Erythroblast (primary cell): ENCODE measurements at regions not wholly inside any gene's neighbourhood (a gene's known extent, or its start where the extent isn't known, plus 50 kb on each side); places are given as distances from the start of the nearest gene placed in this dataset.

Experiments
- DNase-seq, 2 experiments: peaks; one replicate each; lab custom pipeline; 2025; lab: John Stamatoyannopoulos, UW
- GATA1 ChIP-seq: IDR thresholded peaks from 2 replicates; pipeline ENCODE4 v1.6.1; 2011; ENCODE audit warnings: low read depth, mild to moderate bottlenecking, control low read depth, low read length, moderate library complexity
- POLR2A ChIP-seq: IDR thresholded peaks from 2 replicates; pipeline ENCODE4 v1.6.1; 2011; ENCODE audit warnings: mild to moderate bottlenecking, low read length

DNA sequence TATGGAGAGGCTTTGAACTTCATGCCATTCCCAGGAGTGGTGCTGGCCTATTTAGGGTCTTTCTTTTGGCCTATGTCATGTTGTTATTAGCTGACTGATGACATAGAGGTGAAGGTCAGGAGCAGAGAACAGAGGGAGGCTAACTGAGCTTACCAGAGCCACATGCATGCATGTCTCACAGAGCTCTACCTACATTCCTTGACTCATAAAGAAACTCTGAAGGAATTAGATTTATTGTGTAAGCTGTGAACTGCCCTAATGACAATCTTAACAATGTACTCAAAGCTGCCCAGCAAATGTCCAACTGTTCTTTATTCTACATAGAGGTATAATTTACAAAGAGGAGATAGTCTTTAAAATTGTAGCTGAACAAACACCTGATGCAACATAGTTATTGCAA, 192.7 kb upstream of the CNR1 start:
- TF ChIP-seq POLR2A (no peak), GATA1 (no peak)
- no peak for DNase-seq

DNA sequence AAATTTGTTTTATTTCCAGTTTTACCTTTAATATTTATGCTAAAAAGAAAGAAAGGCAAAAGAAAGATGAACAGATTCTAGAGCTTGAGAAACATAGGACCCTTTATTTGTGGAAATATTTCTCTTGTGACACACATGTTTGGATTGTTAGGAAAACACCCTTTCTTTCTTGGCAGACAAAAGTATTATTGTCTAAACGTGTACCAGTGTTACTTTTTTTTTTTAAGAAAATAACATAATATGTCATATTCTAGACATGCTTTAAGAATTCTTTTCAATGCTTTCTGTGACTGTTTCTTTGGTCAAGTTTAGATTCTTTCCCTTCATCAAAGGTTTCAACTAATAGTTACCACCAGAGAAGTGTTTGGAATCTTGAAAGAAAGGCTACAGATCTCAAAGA, 183.4 kb upstream of the CNR1 start:
- TF ChIP-seq GATA1 (no peak), POLR2A (no peak)

DNA sequence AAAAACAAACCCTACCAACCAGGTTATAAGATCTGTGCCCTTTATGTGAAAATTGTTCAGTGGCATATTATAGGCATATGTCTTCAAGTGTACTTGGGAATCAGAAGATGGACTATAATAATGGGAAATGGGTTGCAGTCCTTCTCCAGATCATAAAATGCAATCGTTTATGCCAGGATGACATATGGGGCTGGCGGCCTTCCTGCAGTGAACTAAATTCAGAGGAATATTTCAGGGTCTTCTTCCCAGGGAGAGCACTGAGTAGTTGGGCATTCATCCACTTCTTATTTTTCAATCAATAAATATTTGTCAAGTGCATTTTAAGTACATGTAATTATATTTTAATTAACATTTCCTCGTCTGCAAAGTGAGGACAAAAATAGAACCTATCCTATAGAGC, 176.2 kb upstream of the CNR1 start:
- DNase-seq = no peak
- no peak for TF ChIP-seq POLR2A
- TF ChIP-seq GATA1 = no peak

More for the DNA sequence above, 183.4 kb upstream of the CNR1 start:
- DNase-seq = no peak

DNA sequence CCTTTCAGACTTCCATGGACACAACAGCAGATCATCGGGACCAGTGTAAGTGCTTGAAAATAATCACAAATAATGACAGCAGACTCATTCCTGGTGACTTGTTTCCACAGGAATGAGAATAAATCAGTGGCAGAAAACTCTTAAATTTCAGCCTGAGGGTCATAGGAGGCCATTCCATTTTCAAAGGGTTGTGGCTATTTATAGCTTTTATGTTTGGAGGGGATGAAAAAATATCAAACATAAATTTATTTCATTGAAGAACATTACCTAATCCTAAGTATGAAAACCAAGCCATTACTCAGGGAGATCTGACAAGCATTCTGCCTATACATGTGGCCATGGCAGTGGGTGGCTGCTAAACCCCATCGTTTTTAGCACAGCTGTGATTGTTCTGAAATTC, 173.6 kb upstream of the CNR1 start:
- no peak for DNase-seq
- TF ChIP-seq GATA1 = no peak
- no peak for TF ChIP-seq POLR2A

DNA sequence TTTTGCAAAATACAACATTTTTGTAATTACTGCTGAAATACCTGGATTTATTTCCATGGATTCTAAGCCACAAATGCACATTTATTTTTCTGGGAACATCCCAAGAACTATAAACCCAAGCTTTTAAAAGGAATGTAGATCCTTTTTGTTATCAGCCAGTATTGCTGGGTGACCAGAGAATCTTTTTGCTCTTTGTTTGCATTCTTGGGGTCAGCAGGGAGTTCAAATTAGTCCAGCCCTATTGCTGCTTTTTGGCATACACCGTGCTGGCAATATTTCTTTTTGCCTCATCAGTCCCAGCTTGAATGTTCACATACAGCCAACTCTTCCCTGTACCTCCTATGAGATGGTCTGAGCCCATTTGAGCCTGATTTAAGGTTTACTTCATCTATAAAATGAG, 155.2 kb upstream of the CNR1 start:
- no peak for DNase-seq
- no peak for TF ChIP-seq GATA1
- no peak for TF ChIP-seq POLR2A

DNA sequence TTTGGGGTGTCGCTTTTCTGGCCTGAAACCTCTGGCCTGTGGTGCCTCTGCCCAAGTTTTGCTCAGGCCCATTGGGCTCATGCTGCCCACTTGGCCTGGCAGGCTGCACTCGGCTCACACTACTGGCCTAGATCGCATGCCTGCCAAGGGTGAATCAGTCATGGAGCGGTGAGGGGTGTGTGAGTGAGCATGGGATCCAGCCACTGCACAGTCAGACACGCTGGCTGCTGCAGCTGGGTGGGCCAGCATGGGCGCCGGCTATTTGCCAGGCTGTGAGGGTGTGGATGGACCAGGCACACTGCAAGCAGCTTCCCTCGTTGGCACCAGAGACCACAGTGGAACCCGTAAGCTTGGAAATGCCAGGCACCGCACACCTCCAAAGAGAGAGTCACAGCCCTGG, 145.4 kb upstream of the CNR1 start:
- DNase-seq = no peak
- TF ChIP-seq POLR2A = no peak
- TF ChIP-seq GATA1 = no peak

DNA sequence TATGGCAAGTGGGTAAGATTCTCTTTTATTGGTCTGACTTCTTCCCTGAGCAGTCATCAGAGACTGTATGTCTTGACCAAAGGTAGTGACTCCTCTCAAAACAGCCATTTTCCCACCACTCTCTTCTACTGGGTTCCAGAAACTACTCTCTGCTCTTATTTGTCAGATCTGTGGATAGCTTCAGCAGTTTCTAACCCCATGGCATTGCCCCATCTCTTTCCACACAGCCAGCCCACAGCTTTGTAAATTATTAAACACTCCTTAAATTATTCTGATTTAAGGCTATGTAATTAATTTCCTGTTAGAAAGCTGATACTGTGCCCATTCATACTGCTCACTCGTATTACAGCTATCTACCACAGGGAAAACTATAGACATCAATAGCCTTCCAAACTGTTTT, 138.4 kb upstream of the CNR1 start:
- no peak for TF ChIP-seq POLR2A
- TF ChIP-seq GATA1 = no peak
- DNase-seq = no peak

DNA sequence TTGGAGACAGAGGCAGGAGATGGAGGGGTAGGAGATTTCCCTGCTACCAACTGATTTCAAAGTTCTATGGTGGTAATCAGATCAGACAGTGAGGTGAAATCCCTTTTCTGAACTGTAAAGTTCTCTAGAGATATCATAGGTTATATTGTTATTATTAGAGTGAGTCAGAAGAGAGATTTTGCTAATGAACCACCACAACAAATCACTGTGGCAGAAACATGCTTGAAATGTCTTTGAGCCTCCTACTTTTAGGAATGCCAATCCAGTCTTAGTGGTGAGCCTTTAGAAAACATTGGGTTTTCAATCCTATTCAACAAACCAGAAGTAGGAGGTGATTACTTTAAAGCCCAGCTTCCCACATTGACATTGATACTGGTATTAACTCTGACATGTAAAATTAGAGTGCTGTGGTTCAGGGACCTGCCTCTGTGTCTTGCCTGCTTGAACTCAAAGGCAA, 136.7 kb upstream of the CNR1 start:
- no peak for TF ChIP-seq GATA1
- no peak for TF ChIP-seq POLR2A
- DNase-seq = no peak

DNA sequence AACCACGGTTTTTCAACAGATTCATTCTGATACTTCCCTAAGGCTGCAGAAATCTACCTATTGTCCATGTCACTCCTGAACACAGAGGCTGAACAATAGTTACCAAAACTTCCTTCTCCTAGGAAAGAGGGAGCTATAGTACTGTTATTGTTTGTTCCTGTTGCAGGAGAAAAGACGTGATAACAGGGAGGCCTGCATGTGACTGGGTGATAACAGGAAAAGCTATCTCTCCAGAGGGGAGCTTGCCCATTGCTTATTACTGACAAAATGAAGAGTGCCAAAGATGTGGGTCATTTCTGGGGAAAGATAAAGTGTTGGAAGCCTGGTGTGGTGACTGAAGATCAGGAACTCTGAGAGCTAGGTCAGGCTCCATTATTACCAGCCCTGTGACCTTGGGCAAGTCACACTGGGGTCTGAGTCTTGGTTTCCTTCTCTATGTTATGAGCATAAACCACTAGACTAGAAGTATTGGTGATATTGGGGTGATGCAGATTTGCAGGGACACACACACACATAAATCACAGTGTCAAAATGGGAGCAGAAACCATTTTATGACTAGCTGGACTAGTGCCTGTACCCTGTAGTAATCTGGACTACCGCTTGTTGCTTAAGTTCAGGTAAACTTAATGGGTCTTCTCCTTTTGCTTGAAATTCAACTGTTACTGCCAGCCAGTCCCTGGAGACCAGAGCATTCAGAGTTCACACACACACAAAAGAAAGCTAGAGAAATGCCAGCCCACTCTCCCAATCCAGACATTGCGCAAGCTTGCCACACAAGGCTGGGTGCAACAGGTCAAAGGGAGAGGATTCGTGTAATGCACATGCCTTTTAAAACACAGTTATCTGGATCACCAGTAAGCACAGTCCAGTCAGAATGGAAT, 136.0 kb upstream of the CNR1 start:
- DNase-seq = peak; percentile 40 to 82
- no peak for TF ChIP-seq GATA1
- TF ChIP-seq POLR2A = no peak

DNA sequence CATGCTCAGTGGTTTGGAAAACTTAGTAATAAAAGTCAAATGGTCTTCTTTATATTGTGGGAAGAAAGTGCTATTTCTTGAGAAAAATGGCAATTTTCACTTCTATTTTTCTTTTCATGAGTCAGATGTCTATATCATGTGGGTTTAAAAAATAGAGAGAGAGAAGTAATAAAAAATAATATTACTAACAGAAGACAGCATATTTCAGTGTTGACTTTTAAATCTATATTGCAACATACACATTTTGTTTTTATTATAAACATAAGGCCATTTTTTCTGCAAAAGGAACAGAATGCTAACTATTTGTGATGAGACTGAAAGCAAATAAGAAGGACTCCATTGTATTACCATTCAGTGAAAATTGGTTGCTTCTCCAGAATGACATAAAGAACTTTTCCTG, 135.1 kb upstream of the CNR1 start:
- no peak for DNase-seq
- TF ChIP-seq GATA1 (no peak), POLR2A (no peak)

DNA sequence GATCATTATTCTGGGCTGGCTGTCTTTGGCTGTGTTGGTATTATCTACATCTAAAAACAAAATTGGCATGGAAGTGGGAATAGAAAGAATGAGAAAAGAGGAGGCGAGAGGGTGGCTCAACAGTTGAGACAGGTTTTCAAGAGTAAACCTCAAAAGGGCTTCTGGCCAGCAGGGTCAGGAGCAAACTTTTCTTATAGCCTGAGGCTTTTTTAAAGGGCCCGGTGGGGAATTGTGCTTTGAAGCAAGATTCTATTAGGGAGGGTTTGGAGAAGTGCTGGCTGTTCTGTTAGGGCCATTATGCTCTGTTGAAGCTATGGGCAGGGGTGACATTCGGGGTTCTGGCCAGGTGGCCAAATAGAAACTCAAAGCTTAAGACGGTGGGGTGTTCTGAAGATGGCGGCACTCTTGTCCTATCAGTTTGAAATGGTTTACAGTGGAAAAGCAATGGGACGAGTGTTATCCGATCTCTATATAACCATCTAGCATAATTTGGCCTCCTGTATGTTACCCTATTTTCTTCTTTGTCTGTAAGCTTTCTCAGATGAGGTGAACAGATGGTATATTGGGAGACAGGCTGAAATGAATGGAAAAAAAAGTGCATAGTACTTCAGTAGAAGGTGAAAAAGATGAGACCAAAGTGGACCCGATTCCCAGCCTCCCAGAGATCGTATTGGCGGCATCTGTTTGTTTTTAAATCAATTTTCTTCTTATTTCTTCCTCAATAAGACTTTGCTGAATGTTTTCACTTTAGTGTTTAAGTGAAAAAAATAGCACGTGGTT, 132.1 kb upstream of the CNR1 start:
- TF ChIP-seq POLR2A (no peak), GATA1 (no peak)

DNA sequence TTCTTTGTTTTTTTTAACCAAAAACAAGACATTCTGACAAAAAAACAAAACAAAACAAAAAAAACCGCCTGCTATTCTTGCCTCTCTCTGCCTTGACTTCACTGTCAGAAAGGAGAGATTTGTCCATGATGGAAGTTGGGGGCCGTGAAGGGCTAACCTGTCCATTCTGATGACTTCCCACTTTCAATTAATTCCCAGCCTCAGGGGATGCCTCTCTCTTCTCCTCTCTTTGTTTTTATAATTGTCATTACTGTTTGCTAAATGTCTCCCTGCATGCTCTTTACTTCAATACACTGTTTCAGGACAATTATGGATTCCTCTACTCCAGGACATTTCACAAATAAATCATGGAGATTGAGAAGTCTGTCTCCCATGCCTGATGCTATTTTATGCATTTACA, 130.5 kb upstream of the CNR1 start:
- no peak for DNase-seq
- no peak for TF ChIP-seq POLR2A
- no peak for TF ChIP-seq GATA1

More for the DNA sequence above, 132.1 kb upstream of the CNR1 start:
- DNase-seq = no peak

DNA sequence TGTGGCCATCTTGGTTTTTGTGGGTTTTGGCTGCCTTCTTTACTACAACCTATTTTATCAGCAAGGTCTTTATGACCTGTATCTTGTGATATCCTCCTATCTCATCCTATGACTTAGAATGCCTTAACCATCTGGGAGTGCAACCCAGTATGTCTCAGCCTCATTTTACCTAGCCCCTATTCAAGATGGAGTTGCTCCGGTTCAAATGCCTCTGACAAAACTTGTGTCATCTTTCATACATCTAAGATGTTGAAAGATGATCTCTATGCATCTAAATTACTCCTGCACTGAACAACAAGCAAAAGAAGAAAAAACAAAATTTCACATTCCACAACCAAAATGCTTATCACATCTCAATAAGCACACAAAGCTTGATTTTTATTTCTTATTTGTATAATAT, 129.5 kb upstream of the CNR1 start:
- TF ChIP-seq POLR2A (no peak), GATA1 (no peak)
- DNase-seq = no peak

DNA sequence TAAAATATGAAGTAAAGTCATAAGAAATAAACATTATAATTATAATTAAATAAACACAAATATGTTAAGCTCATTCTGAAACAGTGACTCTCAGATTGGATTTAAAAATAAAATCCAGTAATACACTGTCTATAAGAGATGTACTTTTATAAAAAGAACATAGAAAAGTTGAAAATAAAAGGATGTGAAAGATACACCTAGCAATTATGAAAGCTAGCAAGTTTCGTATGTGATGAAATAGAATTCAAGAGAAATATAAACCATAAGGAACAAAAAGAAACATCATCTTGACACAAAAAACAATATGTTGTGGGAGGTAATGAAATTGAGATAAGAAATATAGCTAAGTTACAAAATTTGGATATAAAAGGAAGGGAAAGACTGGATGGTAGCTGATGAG, 128.6 kb upstream of the CNR1 start:
- no peak for DNase-seq
- no peak for TF ChIP-seq GATA1
- TF ChIP-seq POLR2A = no peak

DNA sequence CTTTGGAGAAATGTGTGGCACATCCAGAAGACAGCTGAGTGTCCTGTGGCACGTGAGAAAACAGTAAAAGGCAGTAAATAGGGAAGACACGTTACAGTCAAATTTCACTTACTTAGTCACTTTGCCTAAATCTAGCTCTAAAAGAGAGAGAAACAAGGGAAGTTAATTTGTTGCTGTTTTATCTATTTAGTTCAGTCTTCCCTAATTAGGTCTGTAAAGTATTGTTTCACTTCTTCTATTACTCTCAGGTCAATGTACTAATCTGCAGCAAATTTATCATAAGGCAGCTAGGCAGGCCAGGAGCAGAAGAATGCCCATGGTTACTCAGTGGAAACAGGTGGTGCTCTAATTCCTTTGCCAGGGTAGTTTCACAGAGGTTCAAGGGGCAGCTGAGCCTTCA, 124.3 kb upstream of the CNR1 start:
- DNase-seq = no peak
- TF ChIP-seq POLR2A = no peak
- TF ChIP-seq GATA1 = no peak
